Keratinocyte (primary cell): ENCODE measurements at regions not wholly inside any gene's neighbourhood (a gene's known extent, or its start where the extent isn't known, plus 50 kb on each side); places are given as distances from the start of the nearest gene placed in this dataset.
"Not testable (repeated sequence)": the region's sequence is repeated elsewhere in the genome, so short reads cannot be mapped to it uniquely, and the experiment has no call there.

Source experiments
- DNase-seq: peaks from one replicate; pipeline ENCODE4 v3.0.0-alpha.2; 2011; ENCODE audit warnings: low read depth, missing footprints, low spot score
- FAIRE-seq: peaks from 2 replicates; lab custom pipeline; 2011; peaks lifted over from hg19 to GRCh38; lab: Jason Lieb, UNC
- H2AFZ ChIP-seq: 2 replicates; pipeline ENCODE4 v1.6.0; 2012; ENCODE audit warnings: low read length, control low read depth, inconsistent platforms; ENCODE audit not compliant: control insufficient read depth
- H3K27ac ChIP-seq: 2 replicates; pipeline ENCODE4 v1.5.1; 2011; ENCODE audit warnings: low read length; ENCODE audit not compliant: control insufficient read depth, insufficient read depth
- H3K27me3 ChIP-seq: 3 replicates; pipeline ENCODE4 v1.6.0; 2011; ENCODE audit warnings: low read length; ENCODE audit not compliant: control insufficient read depth, insufficient read depth; ENCODE audit errors: extremely low read depth
- H3K36me3 ChIP-seq, 2 experiments: 2 replicates in 1 of 2; 3 replicates in 1 of 2; pipeline ENCODE4 v1.5.1; 2011; ENCODE audit warnings: low read length in 2 of 2, mild to moderate bottlenecking in 1 of 2; ENCODE audit not compliant: control insufficient read depth in 2 of 2, insufficient read depth in 2 of 2; ENCODE audit errors: extremely low read depth in 1 of 2
- H3K4me1 ChIP-seq: 3 replicates; pipeline ENCODE4 v1.5.1; 2011; ENCODE audit warnings: low read length; ENCODE audit not compliant: control insufficient read depth, insufficient read depth; ENCODE audit errors: extremely low read depth
- H3K4me2 ChIP-seq: 3 replicates; pipeline ENCODE4 v1.6.0; 2011; ENCODE audit warnings: low read depth, low read length; ENCODE audit not compliant: control insufficient read depth, insufficient read depth; ENCODE audit errors: extremely low read depth
- H3K4me3 ChIP-seq, 3 experiments: fragments of 200-600 bp in 1 of 3; sonication (generic) in 1 of 3; 2 replicates in 2 of 3; 3 replicates in 1 of 3; pipeline ENCODE4 v1.5.1; 2011 to 2016; ENCODE audit warnings: low read length in 3 of 3, mild to moderate bottlenecking in 3 of 3, control low read depth in 2 of 3, inconsistent platforms in 1 of 3, low read depth in 1 of 3, mixed read lengths in 1 of 3, mixed run types in 1 of 3, moderate library complexity in 1 of 3; ENCODE audit not compliant: control insufficient read depth in 2 of 3, insufficient read depth in 2 of 3; ENCODE audit errors: extremely low read depth in 1 of 3
- H3K79me2 ChIP-seq: 2 replicates; pipeline ENCODE4 v1.6.0; 2012; ENCODE audit warnings: low read length; ENCODE audit not compliant: control insufficient read depth, insufficient read depth
- H3K9ac ChIP-seq: 3 replicates; pipeline ENCODE4 v1.6.0; 2011; ENCODE audit warnings: low read length; ENCODE audit not compliant: control insufficient read depth, insufficient read depth; ENCODE audit errors: extremely low read depth
- H3K9me1 ChIP-seq: 3 replicates; pipeline ENCODE4 v1.6.0; 2011; ENCODE audit warnings: low read length; ENCODE audit not compliant: control insufficient read depth, insufficient read depth; ENCODE audit errors: extremely low read depth
- H3K9me3 ChIP-seq: 2 replicates; pipeline ENCODE4 v1.5.1; 2012; ENCODE audit warnings: low read depth, low read length; ENCODE audit not compliant: control insufficient read depth
- H4K20me1 ChIP-seq: 3 replicates; pipeline ENCODE4 v1.6.0; 2011; ENCODE audit warnings: low read length; ENCODE audit not compliant: control insufficient read depth, insufficient read depth; ENCODE audit errors: extremely low read depth
- EZH2 ChIP-seq: IDR thresholded peaks from one replicate; pipeline ENCODE4 v1.6.1; 2012; ENCODE audit warnings: inconsistent platforms, mild to moderate bottlenecking, low read length, moderate library complexity
- dilution Hi-C: fragments of 300-500 bp; cut with MboI; formaldehyde crosslinking; loops from one replicate; pipeline ENCODE4 v1.7.0; 2020; ENCODE audit warnings: low sequenced_read_pairs; ENCODE audit not compliant: extremely low pct_ligation_motif_present
- TF ChIP-seq, protein P1 (sequence below), 3 experiments: IDR thresholded peaks in 1 of 3; conservative IDR thresholded peaks in 1 of 3; optimal IDR thresholded peaks in 1 of 3; 2 replicates in 2 of 3; 3 replicates in 1 of 3; pipeline versions ENCODE3 to v1.5.1; 2011; ENCODE audit warnings: low read length in 3 of 3, mild to moderate bottlenecking in 3 of 3, moderate library complexity in 2 of 3, control low read depth in 1 of 3, inconsistent platforms in 1 of 3; ENCODE audit not compliant: insufficient read depth in 2 of 3; ENCODE audit errors: extremely low read depth in 1 of 3

DNA sequence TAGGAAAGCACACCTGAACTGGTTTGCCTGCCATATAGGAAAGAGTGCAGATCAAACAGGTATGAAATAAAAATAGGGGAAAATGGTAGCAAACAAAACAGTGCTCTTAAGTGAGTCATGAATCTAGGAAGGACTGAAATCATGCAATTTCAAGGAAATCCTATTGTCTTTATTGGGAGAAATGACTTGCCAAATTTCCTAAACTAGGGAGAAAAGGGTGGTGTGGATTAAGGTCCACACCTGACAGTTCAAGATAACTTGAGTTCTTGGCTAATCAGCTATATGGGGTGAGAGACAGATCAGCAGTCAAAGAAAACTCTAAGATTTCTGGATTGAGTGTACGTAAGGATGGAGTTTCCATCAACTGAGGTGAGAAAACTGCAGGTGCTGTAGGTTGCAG, 101.1 kb downstream of the PRKAB2 start:
- no peak for FAIRE-seq
- no peaks in the 10 kb centered on the region for H4K20me1 ChIP-seq
- H2AFZ ChIP-seq: no peak overlapping the region
- dilution Hi-C loops: no loop called here
- no peak overlapping the region for H3K4me3 ChIP-seq
- H3K9me3 ChIP-seq: no peaks in the 10 kb centered on the region
- no peak overlapping the region for H3K9ac ChIP-seq
- no peak overlapping the region for H3K27ac ChIP-seq
- no peaks in the 10 kb centered on the region for H3K9me1 ChIP-seq
- no peak overlapping the region for H3K4me2 ChIP-seq
- no peaks in the 10 kb centered on the region for H3K79me2 ChIP-seq
- TF ChIP-seq EZH2: no peak
- no peak for DNase-seq
- H3K36me3 ChIP-seq: no peaks in the 10 kb centered on the region
- H3K4me1 ChIP-seq: no peaks in the 10 kb centered on the region
- H3K27me3 ChIP-seq: peaks cover 38% of the 10 kb centered on the region

DNA sequence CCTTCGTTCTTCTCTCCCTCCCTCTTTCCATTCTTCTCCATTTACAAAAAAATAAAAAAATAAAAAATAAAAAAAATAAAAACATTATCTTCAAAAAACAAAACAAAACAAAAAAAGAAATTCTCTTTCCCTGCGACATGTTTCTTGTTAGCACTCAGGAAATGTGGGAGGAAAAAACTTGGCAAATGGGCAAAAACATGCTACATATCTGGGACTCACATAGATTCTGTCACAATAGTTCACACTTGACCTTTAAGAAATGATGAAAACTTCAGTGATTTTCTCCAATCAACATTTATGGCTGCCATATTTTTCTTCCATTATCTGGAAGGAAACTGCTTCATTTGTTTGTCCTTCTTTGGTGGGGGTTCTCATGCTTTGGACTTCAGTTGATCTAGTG, 109.3 kb downstream of the PRKAB2 start:
- no peaks in the 10 kb centered on the region for H3K4me1 ChIP-seq
- dilution Hi-C loops: no loop called here
- H3K27ac ChIP-seq: no peak overlapping the region
- H3K9me1 ChIP-seq: no peaks in the 10 kb centered on the region
- no peaks in the 10 kb centered on the region for H3K79me2 ChIP-seq
- H4K20me1 ChIP-seq: no peaks in the 10 kb centered on the region
- FAIRE-seq: no peak
- TF ChIP-seq, protein P1, sequence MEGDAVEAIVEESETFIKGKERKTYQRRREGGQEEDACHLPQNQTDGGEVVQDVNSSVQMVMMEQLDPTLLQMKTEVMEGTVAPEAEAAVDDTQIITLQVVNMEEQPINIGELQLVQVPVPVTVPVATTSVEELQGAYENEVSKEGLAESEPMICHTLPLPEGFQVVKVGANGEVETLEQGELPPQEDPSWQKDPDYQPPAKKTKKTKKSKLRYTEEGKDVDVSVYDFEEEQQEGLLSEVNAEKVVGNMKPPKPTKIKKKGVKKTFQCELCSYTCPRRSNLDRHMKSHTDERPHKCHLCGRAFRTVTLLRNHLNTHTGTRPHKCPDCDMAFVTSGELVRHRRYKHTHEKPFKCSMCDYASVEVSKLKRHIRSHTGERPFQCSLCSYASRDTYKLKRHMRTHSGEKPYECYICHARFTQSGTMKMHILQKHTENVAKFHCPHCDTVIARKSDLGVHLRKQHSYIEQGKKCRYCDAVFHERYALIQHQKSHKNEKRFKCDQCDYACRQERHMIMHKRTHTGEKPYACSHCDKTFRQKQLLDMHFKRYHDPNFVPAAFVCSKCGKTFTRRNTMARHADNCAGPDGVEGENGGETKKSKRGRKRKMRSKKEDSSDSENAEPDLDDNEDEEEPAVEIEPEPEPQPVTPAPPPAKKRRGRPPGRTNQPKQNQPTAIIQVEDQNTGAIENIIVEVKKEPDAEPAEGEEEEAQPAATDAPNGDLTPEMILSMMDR (optimal IDR thresholded peaks at IDR 0.05 in 1 of 3, IDR thresholded peaks at IDR 0.05 in 1 of 3, conservative IDR thresholded peaks at IDR 0.05 in 1 of 3; ENCODE audit: extremely low read depth in 1 of 3, insufficient read depth in 2 of 3, low read length in 3 of 3): no peak
- TF ChIP-seq EZH2: no peak
- H3K36me3 ChIP-seq: no peaks in the 10 kb centered on the region
- H3K4me2 ChIP-seq: no peak overlapping the region
- DNase-seq: no peak
- H3K4me3 ChIP-seq: no peak overlapping the region
- no peaks in the 10 kb centered on the region for H3K9me3 ChIP-seq
- no peak overlapping the region for H3K9ac ChIP-seq
- H3K27me3 ChIP-seq: no peaks in the 10 kb centered on the region
- no peak overlapping the region for H2AFZ ChIP-seq

DNA sequence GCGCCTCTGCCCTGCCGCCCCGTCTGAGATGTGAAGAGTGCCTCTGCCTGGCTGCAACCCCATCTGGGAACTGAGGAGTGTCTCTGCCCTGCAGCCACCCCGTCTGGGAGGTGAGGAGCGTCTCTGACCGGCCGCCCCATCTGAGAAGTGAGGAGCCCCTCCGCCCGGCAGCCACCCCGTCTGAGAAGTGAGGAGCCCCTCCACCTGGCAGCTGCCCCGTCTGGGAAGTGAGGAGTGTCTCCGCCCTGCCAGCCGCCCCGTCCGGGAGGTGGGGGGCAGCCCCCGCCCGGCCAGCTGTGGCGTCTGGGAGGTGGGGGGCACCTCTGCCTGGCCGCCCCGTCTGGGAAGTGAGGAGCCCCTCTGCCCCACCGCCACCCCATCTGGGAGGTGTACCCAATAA, 110.4 kb downstream of the PRKAB2 start:
- H3K36me3 ChIP-seq, FAIRE-seq, H3K79me2 ChIP-seq, H3K9me1 ChIP-seq, H2AFZ ChIP-seq, H3K4me1 ChIP-seq, H3K27ac ChIP-seq, H3K9ac ChIP-seq, dilution Hi-C loops, H3K4me2 ChIP-seq, H3K9me3 ChIP-seq, H3K27me3 ChIP-seq, DNase-seq, H3K4me3 ChIP-seq, H4K20me1 ChIP-seq: not testable (repeated sequence)
